Keratinocyte (primary cell): ENCODE measurements at regions not wholly inside any gene's neighbourhood (a gene's known extent, or its start where the extent isn't known, plus 50 kb on each side); places are given as distances from the start of the nearest gene placed in this dataset.

Source experiments
- DNase-seq: peaks from one replicate; pipeline ENCODE4 v3.0.0-alpha.2; 2011; ENCODE audit warnings: low read depth, missing footprints, low spot score
- FAIRE-seq: peaks from 2 replicates; lab custom pipeline; 2011; peaks lifted over from hg19 to GRCh38; lab: Jason Lieb, UNC
- H2AFZ ChIP-seq: 2 replicates; pipeline ENCODE4 v1.6.0; 2012; ENCODE audit warnings: low read length, control low read depth, inconsistent platforms; ENCODE audit not compliant: control insufficient read depth
- H3K27ac ChIP-seq: 2 replicates; pipeline ENCODE4 v1.5.1; 2011; ENCODE audit warnings: low read length; ENCODE audit not compliant: control insufficient read depth, insufficient read depth
- H3K27me3 ChIP-seq: 3 replicates; pipeline ENCODE4 v1.6.0; 2011; ENCODE audit warnings: low read length; ENCODE audit not compliant: control insufficient read depth, insufficient read depth; ENCODE audit errors: extremely low read depth
- H3K36me3 ChIP-seq, 2 experiments: 2 replicates in 1 of 2; 3 replicates in 1 of 2; pipeline ENCODE4 v1.5.1; 2011; ENCODE audit warnings: low read length in 2 of 2, mild to moderate bottlenecking in 1 of 2; ENCODE audit not compliant: control insufficient read depth in 2 of 2, insufficient read depth in 2 of 2; ENCODE audit errors: extremely low read depth in 1 of 2
- H3K4me1 ChIP-seq: 3 replicates; pipeline ENCODE4 v1.5.1; 2011; ENCODE audit warnings: low read length; ENCODE audit not compliant: control insufficient read depth, insufficient read depth; ENCODE audit errors: extremely low read depth
- H3K4me2 ChIP-seq: 3 replicates; pipeline ENCODE4 v1.6.0; 2011; ENCODE audit warnings: low read depth, low read length; ENCODE audit not compliant: control insufficient read depth, insufficient read depth; ENCODE audit errors: extremely low read depth
- H3K4me3 ChIP-seq, 3 experiments: fragments of 200-600 bp in 1 of 3; sonication (generic) in 1 of 3; 2 replicates in 2 of 3; 3 replicates in 1 of 3; pipeline ENCODE4 v1.5.1; 2011 to 2016; ENCODE audit warnings: low read length in 3 of 3, mild to moderate bottlenecking in 3 of 3, control low read depth in 2 of 3, inconsistent platforms in 1 of 3, low read depth in 1 of 3, mixed read lengths in 1 of 3, mixed run types in 1 of 3, moderate library complexity in 1 of 3; ENCODE audit not compliant: control insufficient read depth in 2 of 3, insufficient read depth in 2 of 3; ENCODE audit errors: extremely low read depth in 1 of 3
- H3K79me2 ChIP-seq: 2 replicates; pipeline ENCODE4 v1.6.0; 2012; ENCODE audit warnings: low read length; ENCODE audit not compliant: control insufficient read depth, insufficient read depth
- H3K9ac ChIP-seq: 3 replicates; pipeline ENCODE4 v1.6.0; 2011; ENCODE audit warnings: low read length; ENCODE audit not compliant: control insufficient read depth, insufficient read depth; ENCODE audit errors: extremely low read depth
- H3K9me1 ChIP-seq: 3 replicates; pipeline ENCODE4 v1.6.0; 2011; ENCODE audit warnings: low read length; ENCODE audit not compliant: control insufficient read depth, insufficient read depth; ENCODE audit errors: extremely low read depth
- H3K9me3 ChIP-seq: 2 replicates; pipeline ENCODE4 v1.5.1; 2012; ENCODE audit warnings: low read depth, low read length; ENCODE audit not compliant: control insufficient read depth
- H4K20me1 ChIP-seq: 3 replicates; pipeline ENCODE4 v1.6.0; 2011; ENCODE audit warnings: low read length; ENCODE audit not compliant: control insufficient read depth, insufficient read depth; ENCODE audit errors: extremely low read depth
- EZH2 ChIP-seq: IDR thresholded peaks from one replicate; pipeline ENCODE4 v1.6.1; 2012; ENCODE audit warnings: inconsistent platforms, mild to moderate bottlenecking, low read length, moderate library complexity
- dilution Hi-C: fragments of 300-500 bp; cut with MboI; formaldehyde crosslinking; loops from one replicate; pipeline ENCODE4 v1.7.0; 2020; ENCODE audit warnings: low sequenced_read_pairs; ENCODE audit not compliant: extremely low pct_ligation_motif_present
- TF ChIP-seq, protein P1 (sequence below), 3 experiments: IDR thresholded peaks in 1 of 3; conservative IDR thresholded peaks in 1 of 3; optimal IDR thresholded peaks in 1 of 3; 2 replicates in 2 of 3; 3 replicates in 1 of 3; pipeline versions ENCODE3 to v1.5.1; 2011; ENCODE audit warnings: low read length in 3 of 3, mild to moderate bottlenecking in 3 of 3, moderate library complexity in 2 of 3, control low read depth in 1 of 3, inconsistent platforms in 1 of 3; ENCODE audit not compliant: insufficient read depth in 2 of 3; ENCODE audit errors: extremely low read depth in 1 of 3

- TF ChIP-seq, protein P1, sequence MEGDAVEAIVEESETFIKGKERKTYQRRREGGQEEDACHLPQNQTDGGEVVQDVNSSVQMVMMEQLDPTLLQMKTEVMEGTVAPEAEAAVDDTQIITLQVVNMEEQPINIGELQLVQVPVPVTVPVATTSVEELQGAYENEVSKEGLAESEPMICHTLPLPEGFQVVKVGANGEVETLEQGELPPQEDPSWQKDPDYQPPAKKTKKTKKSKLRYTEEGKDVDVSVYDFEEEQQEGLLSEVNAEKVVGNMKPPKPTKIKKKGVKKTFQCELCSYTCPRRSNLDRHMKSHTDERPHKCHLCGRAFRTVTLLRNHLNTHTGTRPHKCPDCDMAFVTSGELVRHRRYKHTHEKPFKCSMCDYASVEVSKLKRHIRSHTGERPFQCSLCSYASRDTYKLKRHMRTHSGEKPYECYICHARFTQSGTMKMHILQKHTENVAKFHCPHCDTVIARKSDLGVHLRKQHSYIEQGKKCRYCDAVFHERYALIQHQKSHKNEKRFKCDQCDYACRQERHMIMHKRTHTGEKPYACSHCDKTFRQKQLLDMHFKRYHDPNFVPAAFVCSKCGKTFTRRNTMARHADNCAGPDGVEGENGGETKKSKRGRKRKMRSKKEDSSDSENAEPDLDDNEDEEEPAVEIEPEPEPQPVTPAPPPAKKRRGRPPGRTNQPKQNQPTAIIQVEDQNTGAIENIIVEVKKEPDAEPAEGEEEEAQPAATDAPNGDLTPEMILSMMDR (optimal IDR thresholded peaks at IDR 0.05 in 1 of 3, IDR thresholded peaks at IDR 0.05 in 1 of 3, conservative IDR thresholded peaks at IDR 0.05 in 1 of 3; ENCODE audit: extremely low read depth in 1 of 3, insufficient read depth in 2 of 3, low read length in 3 of 3), result no peak
- TF ChIP-seq EZH2, result no peak
- Histone ChIP-seq H3K4me2 (no peak overlapping the region), H3K27me3 (no peaks in the 10 kb centered on the region), H3K79me2 (no peaks in the 10 kb centered on the region), H3K9me3 (no peaks in the 10 kb centered on the region), H3K27ac (no peak overlapping the region), H3K36me3 (no peaks in the 10 kb centered on the region), H2AFZ (peak overlapping the region; percentile 79), H3K9me1 (no peaks in the 10 kb centered on the region), H4K20me1 (no peaks in the 10 kb centered on the region), H3K9ac (no peak overlapping the region), H3K4me3 (no peak overlapping the region), H3K4me1 (peaks cover 6% of the 10 kb centered on the region)
- DNase-seq, result no peak
- dilution Hi-C loops, result no loop called here
- FAIRE-seq, result peak; percentile 49
These were observed 192.1 kb upstream of the DAB1 start for GRCh38 chr1:57615956-57616355.

- no peak overlapping the region for H3K4me2 ChIP-seq
- H3K27me3 ChIP-seq, result no peaks in the 10 kb centered on the region
- H4K20me1 ChIP-seq, result no peaks in the 10 kb centered on the region
- dilution Hi-C loops, result no loop called here
- DNase-seq (no peak), FAIRE-seq (no peak)
- no peaks in the 10 kb centered on the region for H3K79me2 ChIP-seq
- H3K4me3 ChIP-seq, result no peak overlapping the region
- no peak for TF ChIP-seq EZH2
- TF ChIP-seq, protein P1 (optimal IDR thresholded peaks at IDR 0.05 in 1 of 3, IDR thresholded peaks at IDR 0.05 in 1 of 3, conservative IDR thresholded peaks at IDR 0.05 in 1 of 3; ENCODE audit: extremely low read depth in 1 of 3, insufficient read depth in 2 of 3, low read length in 3 of 3), result no peak
- no peak overlapping the region for H3K27ac ChIP-seq
- no peaks in the 10 kb centered on the region for H3K9me1 ChIP-seq
- H3K9ac ChIP-seq, result no peak overlapping the region
- no peaks in the 10 kb centered on the region for H3K9me3 ChIP-seq
- peaks cover 6% of the 10 kb centered on the region for H3K4me1 ChIP-seq
- H3K36me3 ChIP-seq, result no peaks in the 10 kb centered on the region
- no peak overlapping the region for H2AFZ ChIP-seq
These were observed 189.0 kb upstream of the DAB1 start for GRCh38 chr1:57612833-57613232.
